Bronchial epithelial cell (primary cell): ENCODE measurements at regions not wholly inside any gene's neighbourhood (a gene's known extent, or its start where the extent isn't known, plus 50 kb on each side); places are given as distances from the start of the nearest gene placed in this dataset.

ENCODE experiments used
- DNase-seq: peaks from one replicate; pipeline ENCODE4 v3.0.0-alpha.2; 2010; ENCODE audit warnings: low read depth
- FAIRE-seq: peaks from 2 replicates; lab custom pipeline; 2011; peaks lifted over from hg19 to GRCh38; lab: Jason Lieb, UNC
- H3K27me3 ChIP-seq: 2 replicates; pipeline ENCODE4 v1.5.1; 2011; ENCODE audit warnings: low read length; ENCODE audit not compliant: control insufficient read depth, insufficient read depth
- H3K36me3 ChIP-seq: 2 replicates; pipeline ENCODE4 v1.5.1; 2011; ENCODE audit warnings: low read length; ENCODE audit not compliant: control insufficient read depth, insufficient read depth
- H3K4me3 ChIP-seq: 2 replicates; pipeline ENCODE4 v1.5.1; 2011; ENCODE audit warnings: mild to moderate bottlenecking, low read depth, low read length, control low read depth
- TF ChIP-seq, protein P1 (sequence below): IDR thresholded peaks from 2 replicates; pipeline ENCODE4 v1.5.1; 2011; ENCODE audit warnings: mild to moderate bottlenecking, moderate library complexity, low read length, control low read depth, inconsistent platforms; ENCODE audit not compliant: insufficient read depth, severe bottlenecking

DNA sequence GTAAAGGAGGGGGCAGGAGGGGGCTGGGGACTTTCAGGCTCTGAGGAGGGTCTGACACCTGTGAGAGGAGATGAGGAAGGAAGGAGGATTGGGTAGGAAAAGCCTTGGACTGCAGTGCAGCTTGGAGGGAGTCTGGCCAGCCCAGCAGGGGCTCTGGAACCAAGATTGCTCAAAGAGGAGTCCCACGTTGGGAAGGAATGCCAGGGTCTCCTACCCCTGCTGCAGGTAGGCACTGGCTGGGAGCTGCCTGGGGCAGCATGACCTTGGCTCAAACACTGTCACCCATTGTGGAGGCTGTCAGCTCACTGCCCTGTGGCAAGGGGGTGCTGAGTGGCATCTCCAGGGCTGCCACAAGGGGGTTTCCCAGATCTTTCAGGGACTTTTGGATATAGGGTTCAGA, 94.5 kb downstream of the RPS6KA4 start:
- H3K27me3 ChIP-seq, result no peaks in the 10 kb centered on the region
- TF ChIP-seq, protein P1, sequence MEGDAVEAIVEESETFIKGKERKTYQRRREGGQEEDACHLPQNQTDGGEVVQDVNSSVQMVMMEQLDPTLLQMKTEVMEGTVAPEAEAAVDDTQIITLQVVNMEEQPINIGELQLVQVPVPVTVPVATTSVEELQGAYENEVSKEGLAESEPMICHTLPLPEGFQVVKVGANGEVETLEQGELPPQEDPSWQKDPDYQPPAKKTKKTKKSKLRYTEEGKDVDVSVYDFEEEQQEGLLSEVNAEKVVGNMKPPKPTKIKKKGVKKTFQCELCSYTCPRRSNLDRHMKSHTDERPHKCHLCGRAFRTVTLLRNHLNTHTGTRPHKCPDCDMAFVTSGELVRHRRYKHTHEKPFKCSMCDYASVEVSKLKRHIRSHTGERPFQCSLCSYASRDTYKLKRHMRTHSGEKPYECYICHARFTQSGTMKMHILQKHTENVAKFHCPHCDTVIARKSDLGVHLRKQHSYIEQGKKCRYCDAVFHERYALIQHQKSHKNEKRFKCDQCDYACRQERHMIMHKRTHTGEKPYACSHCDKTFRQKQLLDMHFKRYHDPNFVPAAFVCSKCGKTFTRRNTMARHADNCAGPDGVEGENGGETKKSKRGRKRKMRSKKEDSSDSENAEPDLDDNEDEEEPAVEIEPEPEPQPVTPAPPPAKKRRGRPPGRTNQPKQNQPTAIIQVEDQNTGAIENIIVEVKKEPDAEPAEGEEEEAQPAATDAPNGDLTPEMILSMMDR, result no peak
- no peak for DNase-seq
- no peak overlapping the region for H3K4me3 ChIP-seq
- no peaks in the 10 kb centered on the region for H3K36me3 ChIP-seq
- no peak for FAIRE-seq

DNA sequence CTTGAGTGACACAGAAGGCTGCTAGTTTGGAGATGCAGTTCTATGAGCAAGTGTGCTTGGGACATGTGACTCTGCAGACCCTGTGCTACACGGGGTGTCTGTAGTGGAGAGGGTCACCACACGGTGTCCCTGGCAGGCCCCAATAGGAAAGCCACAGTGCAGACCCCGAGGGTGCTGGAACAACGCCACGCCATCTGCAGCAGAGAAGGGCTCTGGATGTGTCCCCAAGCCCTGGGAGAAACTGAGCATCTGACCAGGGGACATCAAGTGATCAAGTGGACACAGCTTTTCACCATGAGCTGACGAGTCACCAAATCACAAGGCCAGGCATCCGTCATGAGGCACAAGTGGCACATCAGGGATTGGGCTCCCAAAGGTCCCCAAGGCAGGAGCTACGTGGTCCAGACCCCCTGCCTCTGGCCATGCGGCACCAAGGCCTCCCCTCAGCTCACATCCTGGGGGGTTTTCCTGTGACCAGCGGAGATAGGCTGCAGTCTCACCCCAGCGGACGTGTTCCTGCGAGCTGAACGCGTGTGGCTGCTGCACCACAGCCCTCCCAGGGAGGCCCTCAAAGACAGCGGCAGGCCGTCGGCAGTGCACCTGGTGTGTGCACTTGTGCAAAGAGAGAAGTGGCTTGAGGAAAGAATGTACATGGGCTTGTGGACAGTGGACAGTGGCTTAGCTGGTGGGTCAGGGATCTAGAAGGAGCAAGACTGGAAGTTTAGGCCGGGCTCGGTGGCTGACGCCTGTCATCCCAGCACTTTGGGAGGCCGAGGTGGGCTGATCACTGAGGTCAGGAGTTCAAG, 96.7 kb downstream of the RPS6KA4 start:
- Histone ChIP-seq H3K36me3 (no peaks in the 10 kb centered on the region), H3K27me3 (no peaks in the 10 kb centered on the region), H3K4me3 (no peak overlapping the region)
- TF ChIP-seq, protein P1, result no peak
- FAIRE-seq (peak; percentile 77), DNase-seq (no peak)

DNA sequence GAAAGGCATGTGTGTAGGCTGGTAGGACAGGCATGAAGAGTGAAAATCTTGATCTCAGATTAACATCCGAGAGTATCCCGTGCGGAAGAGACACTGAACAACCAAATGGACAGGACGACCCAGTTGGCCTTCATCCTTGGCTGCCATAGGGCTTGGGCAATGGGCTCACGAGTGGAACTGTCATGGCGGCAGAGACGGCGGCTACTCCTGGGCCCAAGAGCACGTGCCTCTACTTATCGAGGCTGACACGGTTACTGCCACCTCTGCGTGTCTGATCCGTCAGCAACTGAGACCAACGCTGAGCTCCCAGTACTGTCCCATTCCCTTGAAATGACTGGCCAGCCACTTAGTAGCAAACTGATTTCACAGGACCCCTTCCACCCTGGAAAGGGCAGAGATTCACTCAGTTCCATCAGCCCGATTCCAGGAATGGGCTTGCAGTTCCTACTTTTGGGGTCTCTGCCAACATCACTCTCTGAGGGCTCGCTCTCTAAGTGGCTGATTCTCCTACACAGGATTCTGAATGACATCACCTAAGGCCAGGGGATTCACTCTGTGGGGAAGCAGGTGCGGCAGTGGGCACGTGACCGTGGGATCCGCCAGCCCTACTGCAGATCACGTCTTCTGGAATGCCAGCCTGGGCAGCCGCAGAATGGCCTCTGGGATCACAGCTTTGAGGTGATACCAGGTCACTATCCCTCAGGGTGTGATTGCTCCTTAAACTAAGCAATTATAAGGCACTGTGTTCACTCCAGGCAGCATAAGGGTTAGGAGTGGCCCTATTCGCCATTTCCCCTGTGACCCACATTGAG, 97.8 kb downstream of the RPS6KA4 start:
- no peak for DNase-seq
- peak; percentile 36 for FAIRE-seq
- TF ChIP-seq, protein P1, result no peak
- Histone ChIP-seq H3K36me3 (no peaks in the 10 kb centered on the region), H3K27me3 (no peaks in the 10 kb centered on the region), H3K4me3 (no peak overlapping the region)

GRCh38 chr11:64457416-64458010, 98.2 kb upstream of the SLC22A11 start:
- no peak overlapping the region for H3K4me3 ChIP-seq
- H3K27me3 ChIP-seq, result no peaks in the 10 kb centered on the region
- DNase-seq (no peak), FAIRE-seq (no peak)
- H3K36me3 ChIP-seq, result no peaks in the 10 kb centered on the region
- TF ChIP-seq, protein P1, result no peak

GRCh38 chr11:64458997-64459396, 96.7 kb upstream of the SLC22A11 start:
- TF ChIP-seq, protein P1, result no peak
- Histone ChIP-seq H3K36me3 (no peaks in the 10 kb centered on the region), H3K27me3 (no peaks in the 10 kb centered on the region), H3K4me3 (no peak overlapping the region)
- no peak for DNase-seq
- no peak for FAIRE-seq
